RKO (cell line): ENCODE measurements at regions not wholly inside any gene's neighbourhood (a gene's known extent, or its start where the extent isn't known, plus 50 kb on each side); places are given as distances from the start of the nearest gene placed in this dataset.

Source experiments
- DNase-seq: peaks from one replicate; pipeline ENCODE4 v3.0.0-alpha.2; 2016; ENCODE audit warnings: low spot score

DNA sequence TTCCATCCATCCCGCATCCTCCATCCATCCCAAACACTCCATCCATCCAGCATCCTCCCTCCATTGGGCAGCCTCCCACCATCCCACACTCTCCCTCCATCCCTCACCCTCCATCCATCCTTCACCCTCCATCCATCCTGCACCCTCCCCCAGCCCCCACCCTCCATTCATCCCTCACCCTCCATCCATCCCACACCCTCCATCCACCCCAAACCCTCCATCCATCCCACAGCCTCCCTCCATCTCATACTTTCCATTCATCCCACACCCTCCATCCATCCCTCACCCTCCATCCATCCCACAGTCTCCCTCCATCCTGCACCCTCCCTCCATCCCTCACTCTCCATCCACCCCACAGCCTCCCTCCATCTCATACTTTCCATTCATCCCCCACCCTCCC, 60.4 kb downstream of the FOXI2 start:
- no peak for DNase-seq

DNA sequence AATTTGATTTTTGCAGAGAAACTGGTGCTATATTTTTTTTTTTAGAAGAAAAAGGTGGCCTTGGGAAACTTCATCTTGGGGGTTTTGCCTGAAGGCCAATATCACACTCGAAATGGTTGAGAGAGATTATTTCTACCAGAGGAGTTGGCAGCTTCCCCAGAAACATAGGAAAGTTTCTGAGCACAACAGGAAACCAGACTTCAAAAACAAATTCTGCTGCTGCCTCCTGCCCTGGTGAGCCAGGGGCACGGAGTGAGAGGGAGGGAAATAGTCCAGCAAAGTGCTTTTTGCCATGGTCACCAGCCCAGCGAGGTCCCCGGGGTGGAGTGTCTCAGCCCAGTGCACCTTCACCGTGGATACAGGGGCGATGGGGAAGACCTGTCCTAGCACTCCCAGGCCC, 61.1 kb downstream of the FOXI2 start:
- DNase-seq, result no peak

DNA sequence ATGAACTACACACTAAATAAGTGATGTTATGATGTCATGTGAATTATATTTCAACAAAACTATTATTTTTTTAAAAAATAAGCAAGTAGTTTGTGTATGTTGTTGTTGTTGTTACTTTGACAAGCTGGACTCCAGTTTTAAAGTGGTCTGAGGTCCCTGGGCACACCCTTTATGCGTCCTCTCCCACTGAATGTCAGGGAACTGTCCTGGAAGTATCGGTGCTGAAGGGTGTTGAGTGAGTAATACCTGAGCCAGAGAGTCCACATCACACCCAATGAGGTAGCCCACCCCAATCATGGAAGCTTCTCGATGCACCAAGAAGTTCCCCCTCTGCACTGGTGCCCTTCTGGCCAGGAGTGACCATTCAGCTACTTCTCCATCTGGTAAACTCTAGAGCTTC, 64.3 kb downstream of the FOXI2 start:
- DNase-seq, result no peak

DNA sequence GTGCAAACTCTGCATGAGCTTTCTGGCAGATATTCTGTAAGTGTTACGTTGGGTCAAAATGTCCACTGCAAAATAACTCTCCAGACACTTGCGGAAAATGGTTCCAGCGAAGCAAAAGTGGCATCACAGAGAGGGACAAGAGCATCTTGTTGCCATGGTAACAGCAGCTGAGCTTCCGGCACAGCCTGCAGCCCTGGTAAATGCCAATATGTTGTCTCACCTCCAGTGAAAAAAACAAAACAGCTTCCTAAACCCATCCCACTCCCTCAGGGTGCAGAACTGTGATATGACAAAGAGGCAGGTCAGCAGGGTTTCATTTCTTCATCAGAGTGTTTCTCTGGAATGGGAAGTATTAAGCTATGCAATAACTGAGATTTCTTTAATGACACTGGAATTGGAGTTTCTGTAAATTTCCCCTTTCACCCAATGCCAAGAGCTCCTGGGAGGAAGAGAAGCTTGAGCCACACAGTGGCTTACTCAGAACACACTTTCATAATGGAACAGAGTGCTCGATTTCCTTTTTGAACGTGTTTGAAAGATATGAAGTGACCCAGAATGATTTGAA, 65.6 kb downstream of the FOXI2 start:
- DNase-seq, result peak; percentile 8

GRCh38 chr10:127804696-127805095, 67.7 kb downstream of the FOXI2 start:
- DNase-seq, result no peak

- no peak for DNase-seq
These were observed 69.0 kb downstream of the FOXI2 start for GRCh38 chr10:127805950-127806349.

DNA sequence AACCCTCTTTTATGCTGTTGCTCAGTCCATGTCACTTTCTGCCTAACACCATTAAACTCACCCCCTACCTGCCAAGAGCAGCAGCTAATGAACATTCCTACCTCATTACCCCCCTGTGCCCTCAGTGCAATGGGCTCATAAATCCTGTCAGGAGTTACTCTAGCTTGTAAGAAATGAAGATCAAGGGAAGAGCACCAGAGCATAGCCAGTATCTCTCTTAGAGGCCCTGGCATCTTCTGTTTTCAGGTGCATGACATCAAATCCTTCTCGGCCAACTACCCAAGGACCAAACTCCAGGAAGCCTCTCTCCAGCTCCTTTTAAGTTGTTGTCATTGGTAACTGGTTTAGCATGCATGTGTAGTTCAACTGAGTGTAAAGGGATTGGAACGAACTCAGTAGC, 75.1 kb downstream of the FOXI2 start:
- DNase-seq, result no peak

DNA sequence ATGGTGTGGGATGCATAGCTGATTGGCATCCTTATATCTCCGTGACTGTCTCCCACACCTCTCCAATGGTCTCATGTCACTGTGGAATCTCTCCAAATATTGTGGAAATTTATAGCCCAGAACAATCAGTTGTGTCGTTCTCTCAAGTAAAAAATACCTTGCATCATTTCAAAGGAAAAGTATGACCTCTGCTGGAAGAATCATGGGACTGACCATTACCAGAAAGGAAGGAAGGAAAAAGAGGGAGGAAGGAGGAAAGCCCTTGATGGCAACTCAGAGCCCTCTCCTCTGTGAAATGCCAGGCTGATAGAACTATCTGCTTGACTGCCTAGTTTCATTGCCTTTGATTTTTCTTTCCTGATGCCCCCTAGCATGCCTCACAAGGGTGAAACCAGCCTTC, 76.3 kb downstream of the FOXI2 start:
- peak; percentile 23 for DNase-seq

- DNase-seq, result peak; percentile 8
These were observed 77.6 kb downstream of the CLRN3 start for GRCh38 chr10:127815147-127815546.

DNA sequence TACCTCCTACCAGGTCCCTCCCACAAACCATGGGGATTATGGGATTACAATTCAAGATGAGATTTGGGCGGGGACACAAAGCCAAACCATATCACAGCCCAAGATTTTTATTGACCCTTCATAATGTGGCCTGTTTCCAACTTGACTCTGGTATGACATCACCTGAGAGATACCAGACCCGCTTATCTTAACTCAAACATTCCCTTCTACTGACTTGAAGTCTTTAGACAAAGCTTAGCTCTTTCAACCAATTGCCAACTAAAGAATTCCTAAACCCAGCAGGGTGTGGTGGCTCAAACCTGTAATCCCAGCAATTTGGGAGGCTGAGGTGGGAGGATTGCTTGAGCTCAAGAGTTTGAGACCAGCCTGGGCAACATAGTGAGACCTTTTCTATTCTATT, 67.9 kb downstream of the CLRN3 start:
- no peak for DNase-seq

- no peak for DNase-seq
These were observed 66.5 kb downstream of the CLRN3 start for GRCh38 chr10:127826154-127826725.

DNA sequence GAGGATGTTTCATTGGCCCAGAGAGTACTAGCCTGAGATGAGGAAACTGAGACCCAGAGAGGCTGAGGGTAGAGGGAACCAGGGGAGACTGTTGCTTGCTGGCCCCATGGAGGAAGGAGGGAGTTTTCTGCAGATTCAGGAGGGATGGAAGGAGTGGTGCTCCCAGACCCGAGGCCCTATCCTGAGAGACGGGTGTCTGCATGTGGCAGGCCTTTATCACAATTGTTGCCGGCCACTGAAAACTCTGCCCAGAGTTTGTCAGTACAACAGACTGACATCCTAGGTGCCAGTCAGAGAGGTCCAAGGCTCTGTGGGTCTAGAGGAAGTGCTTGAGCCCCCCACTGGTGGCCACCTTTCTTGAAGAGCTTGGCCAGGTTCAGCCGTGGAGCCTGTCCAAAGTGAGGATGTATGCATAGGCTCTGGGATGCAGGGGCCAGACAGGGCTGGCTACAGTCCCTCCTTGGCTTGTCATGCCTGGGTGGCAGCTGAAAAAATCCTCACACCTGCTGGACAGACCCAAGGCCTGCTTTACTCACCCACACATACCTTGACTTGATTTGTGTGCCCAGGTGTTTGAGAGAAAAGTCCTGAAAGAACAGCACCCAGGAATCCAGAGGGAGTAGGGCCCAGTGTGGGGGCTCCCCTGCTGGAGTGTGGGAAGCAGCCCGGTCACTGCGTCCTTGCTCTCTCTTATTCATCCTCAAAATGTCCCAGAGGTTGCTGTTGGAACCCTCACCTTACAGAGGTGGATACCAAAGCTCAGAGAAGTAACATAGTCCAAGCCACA, 65.2 kb downstream of the CLRN3 start:
- no peak for DNase-seq
